DMS79 (cell line): ENCODE measurements at regions not wholly inside any gene's neighbourhood (a gene's known extent, or its start where the extent isn't known, plus 50 kb on each side); places are given as distances from the start of the nearest gene placed in this dataset.
A peak's percentile ranks its signal among the peaks of the same experiment; 100 is the strongest.

Experiments used
- DNase-seq: peaks from one replicate; lab custom pipeline; 2025; lab: John Stamatoyannopoulos, UW

DNA sequence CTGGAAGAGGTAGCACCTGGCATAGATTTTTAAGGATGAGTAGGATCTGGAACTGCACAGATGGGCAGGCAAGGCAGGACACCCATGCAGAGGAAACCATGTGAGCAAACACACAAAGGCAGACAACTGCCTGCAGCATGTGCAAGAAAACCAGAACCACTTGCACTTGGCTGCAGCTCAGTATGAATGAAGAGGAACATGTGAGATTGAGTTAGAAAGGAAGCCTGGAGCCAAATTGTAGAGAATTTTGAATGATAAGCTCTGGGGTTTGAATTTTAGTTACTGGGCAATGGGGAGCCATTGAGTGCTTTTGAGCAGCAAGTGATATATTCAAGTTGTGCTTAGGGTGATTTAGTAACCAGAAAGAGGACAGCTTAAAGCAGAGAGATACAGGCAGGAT lies 583.4 kb downstream of the SOX6 start:
- no peak for DNase-seq

DNA sequence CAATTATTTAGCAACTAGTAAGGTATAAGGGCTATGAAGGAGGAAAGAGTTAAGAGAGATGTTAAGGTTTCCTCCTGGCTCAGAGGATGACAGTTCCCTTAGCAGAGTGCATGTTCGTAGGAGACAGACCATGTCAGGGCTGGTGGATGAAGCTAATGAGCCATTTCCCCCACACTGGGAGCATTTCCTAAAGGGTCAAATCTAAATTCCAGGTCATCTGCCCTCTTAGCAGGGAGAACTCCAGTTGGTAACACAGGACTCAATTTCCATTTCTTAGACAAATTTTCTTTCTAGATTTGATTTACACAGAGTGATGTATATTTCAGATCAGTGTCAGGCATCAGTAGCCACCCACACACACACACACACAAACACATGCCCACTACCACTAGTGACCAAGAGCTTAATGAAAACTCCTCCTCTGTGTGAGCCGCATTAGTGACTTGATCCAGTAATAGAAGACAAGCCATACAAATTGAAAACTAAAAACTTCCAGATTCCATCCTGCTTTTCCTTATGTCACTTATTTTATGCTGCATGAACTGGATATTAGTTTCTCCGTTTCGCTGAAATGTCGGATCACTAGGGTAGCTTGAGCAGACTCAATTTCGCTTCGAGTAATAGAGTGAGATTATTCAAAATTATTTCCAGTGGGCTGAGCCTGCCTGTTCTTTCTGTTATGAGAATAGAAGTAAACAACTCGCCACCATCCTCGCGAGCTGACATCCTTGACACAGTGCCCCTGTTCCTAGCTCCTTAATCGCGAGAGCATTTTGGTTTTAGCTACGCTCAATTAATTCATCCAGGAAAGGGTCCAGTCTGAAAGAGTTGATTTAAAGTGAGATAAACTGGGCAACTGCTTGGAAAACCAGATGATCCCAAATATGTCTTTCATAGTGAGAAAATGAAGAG lies 582.6 kb downstream of the SOX6 start:
- no peak for DNase-seq

DNA sequence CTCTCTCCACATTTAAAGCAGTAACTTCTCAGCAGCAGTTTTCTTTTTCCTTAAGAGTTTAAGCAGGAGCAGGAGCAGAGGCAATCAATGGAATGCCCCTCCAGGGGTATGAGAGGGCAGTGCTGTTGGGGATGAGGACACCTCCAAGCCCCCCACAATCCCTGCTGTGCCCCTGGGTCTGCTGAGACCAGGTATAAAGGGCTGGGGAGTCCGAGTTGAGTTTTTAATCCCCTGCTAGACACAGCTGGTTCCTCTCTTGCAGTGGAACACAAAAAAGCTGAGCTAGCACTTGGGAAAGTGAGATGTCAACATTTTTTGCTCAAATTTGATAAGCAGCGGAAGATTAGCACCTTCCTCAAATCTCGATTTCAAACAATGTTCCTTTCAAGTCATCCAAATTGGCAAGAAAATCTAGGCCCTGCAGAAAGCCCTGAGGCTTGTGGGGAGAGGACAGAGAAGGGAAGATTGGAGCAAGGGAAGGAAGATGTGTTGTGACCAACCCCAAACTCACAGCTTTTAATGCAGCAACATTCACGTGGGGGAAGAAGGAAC lies 581.9 kb downstream of the SOX6 start:
- DNase-seq: no peak

DNA sequence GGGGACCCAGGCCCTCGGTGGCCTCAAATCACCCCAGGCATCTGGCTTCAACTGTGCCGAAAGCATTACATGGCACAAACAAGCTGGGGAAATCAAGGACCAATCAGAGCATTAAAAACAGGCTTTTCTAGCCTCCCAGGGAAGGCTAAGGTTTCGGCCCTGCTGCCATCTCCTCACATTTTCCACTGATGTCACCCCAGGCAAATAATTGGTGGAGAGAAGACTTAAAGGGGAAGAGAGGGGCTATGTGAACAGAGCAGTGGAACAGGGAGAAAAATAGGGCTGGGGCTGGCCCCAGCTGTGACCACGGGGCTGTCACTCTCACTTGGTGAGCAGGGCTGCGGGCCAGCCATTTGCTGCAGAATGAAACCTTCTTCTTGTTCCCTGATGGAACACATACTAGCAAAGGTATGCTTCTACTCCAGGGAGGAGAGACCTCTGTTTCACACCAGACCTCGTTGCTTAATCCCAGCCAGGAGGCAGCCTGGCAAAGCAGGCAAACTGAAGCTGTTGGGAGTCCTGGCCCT lies 581.3 kb downstream of the SOX6 start:
- DNase-seq: no peak

DNA sequence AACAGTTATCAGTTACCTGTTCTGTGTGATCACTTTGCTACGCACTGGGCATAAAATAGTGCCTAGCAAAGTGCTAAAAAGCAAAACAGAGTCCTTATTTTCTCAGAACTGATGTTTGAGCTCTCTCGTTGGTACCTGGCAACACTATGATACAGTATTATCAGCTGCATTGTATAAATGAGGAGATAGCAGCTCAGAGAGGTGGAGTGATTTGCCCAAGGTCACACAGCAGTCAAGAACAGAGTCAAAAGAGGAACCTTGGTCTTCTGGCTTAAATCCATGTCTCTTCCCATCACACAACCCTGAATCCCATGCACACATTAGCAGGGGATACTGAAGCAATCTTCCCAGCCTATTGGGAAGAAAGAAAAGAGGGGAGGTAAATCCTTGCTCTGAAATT lies 580.5 kb downstream of the SOX6 start:
- no peak for DNase-seq

DNA sequence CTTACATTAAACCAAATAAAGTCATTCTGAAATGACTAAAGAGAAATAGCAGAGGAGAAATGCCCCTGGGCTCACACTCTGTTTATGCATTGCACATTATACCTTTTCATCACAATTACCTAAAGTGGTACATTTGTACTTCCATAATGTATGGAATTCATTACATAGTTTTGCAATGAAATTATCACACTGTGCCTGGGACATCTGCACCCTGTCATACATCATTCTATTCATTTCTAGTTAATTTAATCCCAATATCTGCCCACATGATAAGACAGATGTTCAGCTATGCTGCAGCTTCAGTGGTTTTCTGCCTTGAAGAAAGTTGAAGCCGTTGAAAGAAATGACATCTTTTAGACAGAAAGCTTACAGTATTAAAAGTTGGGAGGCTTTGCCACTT lies 580.0 kb downstream of the SOX6 start:
- no peak for DNase-seq

DNA sequence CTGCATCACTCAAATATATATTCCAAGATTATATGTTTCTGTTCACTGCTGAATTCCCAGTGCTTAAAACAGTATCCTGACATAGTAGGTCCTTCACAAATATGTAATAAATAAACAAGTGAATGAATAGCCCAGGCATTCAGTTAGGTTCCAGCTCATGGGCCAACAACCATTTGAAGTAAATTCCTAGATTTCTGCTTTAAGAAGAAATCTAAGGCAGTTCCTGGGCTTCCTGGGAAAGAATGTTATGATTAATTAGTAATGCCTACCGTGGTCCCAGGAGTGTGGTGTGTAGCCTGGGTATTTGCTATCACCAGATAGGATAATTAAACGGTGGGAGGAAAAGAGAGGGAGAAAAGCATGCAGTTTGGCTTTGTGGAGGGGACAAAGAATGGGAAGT lies 576.8 kb downstream of the SOX6 start:
- DNase-seq: no peak

DNA sequence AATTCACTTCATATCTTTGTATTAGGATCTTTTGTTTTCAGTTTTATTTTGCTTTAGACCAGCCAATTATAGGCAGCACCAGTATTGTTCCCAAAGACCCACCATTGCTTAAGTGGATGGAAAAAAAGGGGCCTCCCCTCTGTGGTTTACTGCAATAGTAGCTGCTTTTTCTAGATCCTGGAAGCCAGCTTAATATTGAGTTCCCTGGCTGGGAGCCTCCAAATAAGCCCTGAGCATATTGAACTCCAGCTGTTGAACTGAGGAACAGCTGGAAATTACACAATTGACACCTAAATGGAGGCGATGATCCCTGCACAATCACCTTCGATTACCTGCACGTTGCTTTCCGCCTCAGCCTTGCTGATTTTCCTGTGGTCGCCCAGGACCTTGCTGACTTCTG lies 576.0 kb downstream of the SOX6 start:
- DNase-seq: no peak

DNA sequence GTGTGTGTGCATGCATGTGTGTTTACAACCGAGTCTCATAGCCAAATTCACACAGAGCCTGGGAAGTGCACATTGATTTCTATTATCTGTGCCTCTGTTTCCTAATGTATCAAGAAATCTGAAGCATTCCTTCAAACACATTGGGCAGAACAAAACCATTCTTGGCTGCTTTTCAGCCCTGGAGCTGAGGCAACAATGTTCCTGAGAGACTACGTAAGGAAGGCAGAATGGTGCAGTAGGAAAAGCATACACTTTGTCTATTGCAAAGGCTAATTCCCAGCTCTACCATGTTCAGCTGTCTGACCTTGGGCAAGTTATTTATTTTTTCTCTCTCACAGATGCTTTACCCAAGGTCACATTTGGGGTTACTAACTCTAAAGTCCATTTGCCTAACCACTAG lies 575.5 kb downstream of the SOX6 start:
- DNase-seq: no peak

DNA sequence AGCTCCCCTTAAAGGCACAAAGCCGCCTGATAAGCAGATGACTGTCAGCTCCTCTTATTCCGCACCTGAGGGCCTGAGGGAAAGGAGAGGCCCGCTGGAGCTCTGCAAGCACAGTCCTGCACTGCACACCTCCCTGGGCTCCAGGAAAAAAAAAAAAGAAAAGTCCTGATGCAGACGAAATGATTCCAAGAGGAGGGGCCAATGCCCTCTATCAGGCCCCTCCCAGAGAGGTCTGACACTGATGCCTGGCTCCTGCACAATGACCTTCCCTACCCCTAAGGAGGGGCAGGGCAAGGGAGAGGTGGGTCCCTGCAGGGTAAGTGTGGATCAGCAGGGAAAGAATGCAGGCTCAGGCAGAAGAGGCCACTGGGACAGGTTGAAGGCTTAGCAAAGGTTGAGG lies 572.7 kb downstream of the SOX6 start:
- no peak for DNase-seq

DNA sequence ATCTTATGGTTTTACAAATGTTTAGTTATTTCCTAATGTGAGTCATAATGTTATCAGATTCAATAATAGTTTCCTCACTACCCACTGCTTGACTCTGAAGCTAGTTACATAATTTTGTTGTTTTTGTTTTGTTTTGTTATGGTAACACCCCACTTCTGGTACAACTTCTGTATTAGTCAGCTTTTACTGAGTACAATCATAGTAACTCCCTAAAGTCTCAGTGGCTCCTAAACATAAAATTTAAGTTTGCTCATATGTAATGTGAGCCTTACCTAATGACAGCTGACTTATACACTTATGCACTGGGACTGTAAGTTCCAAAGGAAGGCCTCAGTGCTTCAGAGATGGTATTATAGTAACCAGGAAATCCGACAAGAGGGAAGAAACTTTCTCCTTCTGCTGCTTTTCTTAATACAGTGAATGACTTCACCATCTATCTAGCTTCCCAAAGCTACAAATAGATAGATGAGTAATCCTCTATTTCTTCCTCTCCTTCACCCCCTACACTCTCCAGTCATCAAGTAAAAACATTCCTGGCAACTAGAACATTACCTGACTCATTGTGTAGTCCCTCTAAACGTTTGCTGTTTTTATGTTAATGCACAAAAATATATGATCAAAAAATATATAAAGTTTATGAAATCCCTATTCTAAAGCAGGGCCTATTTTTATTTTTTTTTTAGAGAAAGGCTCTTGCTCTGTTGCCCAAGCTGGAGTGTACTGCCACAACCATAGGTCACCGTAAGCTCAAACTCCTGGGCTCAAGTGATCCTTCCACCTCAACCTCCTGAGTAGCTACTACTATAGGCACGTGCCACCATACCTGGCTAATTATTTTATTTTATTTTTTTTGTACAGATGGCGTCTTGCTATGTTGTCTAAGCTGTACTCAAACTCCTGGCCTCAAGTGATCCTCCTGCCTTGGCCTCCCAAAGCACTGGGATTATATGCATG lies 563.0 kb downstream of the SOX6 start:
- DNase-seq: no peak

DNA sequence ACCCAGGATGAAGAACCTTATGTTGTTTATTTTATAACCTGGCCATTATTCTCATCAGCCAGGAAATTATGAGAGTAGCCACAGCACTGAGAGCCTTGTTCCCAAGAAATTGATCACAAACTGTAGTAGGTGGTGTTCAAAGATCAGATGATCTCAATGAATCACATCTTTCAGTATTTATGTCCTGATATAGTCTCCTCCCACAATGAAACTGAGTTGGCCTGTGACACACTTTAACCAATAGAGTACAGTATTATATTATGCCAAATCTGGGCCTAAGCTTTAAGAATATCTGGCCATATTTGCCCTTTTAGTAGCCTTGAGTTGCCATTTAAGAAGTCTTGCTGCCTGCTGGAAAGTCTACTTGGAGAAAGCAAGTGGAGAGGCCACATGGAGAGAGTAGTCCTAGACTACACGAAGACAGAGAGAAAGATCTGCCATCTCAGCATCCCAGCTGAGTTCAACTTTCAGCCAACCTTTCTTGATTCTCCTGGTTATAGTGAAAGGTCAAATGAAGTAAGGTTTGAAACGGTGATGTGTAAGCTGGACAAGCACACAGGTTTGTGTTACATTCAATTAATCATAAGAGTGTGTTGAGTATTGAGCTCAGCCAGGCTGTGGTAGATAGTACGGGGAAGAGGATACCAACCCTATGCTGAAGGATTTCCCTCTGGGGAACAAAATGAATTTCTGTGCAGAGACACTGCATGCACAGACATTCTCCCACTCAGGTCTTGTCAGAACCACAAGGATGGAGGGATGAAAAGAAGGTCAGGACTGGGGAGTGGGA lies 561.8 kb downstream of the SOX6 start:
- no peak for DNase-seq

DNA sequence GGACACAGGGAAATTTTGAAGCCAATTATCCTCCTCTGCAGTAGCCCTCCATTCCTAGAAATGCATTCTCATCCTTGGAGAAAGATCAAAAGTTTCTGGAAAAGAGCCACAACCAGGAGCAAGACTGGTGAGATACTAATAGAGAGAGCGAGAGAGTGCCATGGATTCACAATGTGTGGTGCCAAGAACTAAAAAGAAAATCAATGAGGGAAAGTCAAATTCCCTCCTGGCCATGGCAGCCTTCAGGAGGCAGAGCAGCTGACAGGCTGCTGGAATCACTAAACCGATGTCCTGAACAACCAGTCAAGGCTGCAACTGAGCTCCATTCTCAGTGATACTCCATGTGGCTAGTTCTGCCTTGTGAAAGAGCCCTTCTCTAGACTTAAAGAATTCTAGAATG lies 561.0 kb downstream of the SOX6 start:
- no peak for DNase-seq

DNA sequence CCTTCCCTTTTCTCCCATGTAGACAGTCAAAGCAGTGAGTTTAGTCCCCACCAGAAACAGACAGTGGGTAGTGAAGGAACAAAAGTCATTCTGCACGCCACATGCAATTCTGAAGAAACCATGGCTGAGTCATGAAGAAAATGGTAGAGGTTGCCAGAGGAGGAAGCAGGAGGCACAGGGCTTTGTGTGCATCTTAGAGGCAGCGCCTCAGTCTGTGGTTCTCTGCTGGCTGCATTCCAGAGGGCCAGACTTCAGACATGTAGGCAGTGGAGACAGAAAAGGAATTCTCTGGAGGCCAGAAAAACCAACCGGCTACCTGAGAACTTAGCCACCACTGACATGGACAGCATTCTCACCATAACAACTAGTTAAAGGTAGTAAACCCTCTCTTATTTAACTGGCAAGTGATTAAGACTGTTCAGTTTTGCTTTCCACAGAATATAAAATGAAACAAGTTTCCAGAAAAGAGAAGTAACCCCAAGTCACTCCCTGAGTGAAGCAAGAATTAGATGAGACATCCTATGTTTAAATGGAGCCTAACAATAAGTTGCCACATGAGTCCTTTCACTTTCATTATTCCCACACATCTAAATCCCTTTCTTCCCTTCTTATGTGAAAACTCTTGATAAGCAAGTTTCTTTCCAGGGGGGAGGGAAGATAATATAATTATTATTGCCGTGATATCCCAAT lies 556.1 kb downstream of the SOX6 start:
- no peak for DNase-seq

DNA sequence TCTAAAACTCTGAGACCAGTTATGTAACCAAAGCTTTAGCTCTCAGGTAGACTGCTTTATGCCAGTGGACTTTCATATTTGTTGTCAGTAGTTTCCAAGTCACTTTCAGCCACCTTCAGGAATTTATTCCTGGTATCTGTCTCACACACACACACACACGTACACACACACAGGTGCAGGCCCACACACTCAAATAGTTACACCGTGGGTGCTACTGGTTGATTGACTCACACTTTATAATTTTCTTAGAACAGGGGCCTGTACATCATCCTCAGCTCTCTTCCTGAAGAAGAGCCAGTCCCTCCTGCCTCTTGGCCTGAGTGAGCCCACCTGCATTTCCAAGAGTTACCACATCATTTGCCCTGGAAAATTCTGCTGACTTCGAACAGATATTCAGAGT lies 555.2 kb downstream of the SOX6 start:
- DNase-seq: no peak

DNA sequence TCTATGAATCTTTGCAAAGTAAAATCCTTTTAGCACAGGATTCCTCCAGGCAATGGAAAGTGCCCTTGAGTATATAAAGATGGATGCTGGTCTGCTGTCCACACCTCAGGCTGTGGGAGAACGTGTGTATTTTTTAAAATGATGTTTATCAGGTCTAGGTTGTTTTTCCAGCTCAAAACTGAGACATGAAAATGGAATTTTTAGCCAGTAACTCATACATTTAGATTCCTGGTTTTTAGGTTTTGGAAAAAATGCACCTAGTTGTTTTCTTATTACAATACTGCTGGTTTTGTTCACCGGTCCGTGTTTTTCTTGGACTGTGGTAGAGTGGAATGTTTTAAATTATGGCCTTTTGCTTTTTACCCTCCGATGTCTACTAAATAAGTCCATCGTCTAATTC lies 554.7 kb downstream of the SOX6 start:
- DNase-seq: no peak

DNA sequence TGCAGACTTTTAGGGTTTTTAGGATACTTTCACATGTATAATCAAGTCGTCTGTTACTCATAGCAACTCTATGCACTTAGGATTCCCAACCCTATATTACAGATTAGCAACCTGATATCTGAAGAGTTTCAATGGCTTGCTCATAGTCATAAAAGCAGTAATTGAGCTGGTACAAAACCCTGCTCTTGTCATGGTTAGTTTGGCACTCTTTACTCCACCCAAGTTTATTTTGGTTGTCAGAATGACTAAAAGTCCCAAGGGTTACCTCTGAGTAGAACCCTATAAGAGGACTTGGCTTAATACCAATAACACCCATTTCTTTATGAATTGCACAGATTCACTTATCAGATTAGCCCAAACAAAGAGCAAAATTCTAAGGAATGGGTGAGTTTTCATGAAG lies 550.6 kb downstream of the SOX6 start:
- peak; percentile 62 for DNase-seq

DNA sequence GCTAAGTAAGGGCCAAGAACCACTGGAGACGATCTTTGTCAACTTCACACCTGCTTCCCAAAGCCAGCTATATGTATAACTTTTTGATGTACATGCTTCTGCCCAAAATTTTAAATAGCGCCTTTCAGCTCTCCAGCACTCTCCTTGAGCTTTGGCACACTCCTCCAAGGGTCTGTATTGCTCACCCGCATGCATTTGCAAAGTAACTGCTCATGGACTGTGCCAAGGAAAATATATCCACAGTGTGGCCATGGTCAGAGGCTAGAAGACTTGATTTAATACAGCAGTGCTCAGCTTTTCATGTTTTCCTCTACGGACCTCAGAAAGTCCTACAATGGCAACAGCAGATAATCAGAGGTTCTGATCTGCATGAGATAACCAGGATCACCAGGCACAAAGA lies 550.1 kb downstream of the SOX6 start:
- no peak for DNase-seq

DNA sequence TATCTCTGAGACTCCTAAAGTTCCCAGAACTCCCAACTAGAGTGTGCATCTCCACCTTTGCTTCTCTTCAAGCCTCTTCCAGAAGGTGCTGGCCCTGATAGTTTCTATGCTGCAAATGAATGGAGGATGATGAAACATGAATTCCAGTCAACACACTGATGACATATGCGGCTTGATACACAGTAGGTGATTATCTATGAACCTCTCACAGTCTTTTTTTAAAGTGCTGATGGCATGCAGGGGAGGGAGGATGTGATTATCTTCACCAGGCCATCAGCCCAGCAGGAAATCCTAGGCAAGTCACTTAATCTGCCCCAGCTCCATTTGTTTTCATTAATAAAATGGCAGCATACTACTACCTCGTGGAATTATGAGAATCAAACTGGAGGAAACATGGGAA lies 548.5 kb downstream of the SOX6 start:
- no peak for DNase-seq

DNA sequence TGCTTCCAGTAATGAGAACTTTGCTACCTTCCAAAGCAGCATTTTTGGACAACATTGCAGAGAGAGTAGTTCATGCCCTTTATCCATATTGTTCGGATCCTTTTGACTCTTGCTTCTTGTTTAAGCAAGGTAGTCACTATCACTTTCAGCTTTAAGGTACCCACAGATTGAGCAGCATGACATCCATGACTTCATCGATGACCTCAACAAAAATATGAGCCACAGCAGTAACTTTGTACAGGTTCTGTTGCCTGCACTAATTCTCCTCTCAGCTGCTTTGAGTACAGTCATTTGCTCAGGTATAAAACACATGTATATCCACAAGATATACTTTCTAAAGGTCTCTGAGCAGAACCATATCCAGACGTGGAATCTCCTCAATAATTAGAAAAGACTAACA lies 546.3 kb downstream of the SOX6 start:
- no peak for DNase-seq

DNA sequence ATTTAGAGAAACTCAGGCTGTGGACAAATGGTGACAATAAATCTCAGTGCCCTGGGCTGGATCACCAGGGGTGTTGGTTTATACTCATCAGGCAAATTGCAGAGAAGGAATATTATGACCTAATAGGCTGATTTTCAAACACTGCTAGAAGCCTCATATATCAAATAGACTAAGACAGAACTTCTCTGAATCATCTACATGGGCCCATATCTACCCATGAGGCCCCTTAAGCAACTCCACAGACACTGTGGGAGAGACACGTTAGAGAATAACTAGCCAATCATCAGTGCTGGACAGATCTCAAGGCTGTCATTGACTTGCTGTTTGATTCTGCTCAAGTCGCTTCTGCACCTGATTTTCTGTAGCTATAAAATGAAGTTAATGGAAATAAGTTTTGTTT lies 545.8 kb downstream of the SOX6 start:
- no peak for DNase-seq
